22Rv1 (cell line): ENCODE measurements at regions not wholly inside any gene's neighbourhood (a gene's known extent, or its start where the extent isn't known, plus 50 kb on each side); places are given as distances from the start of the nearest gene placed in this dataset.

Experiments used
- H3K27ac ChIP-seq: fragments of 450-650 bp; 2 replicates; pipeline ENCODE4 v1.5.1; 2017
- ZFX ChIP-seq: fragments of 450-650 bp; IDR thresholded peaks from 2 replicates; pipeline ENCODE4 v1.6.1; 2017; ENCODE audit warnings: antibody characterized with exemption, borderline replicate concordance
- TF ChIP-seq, protein P1 (sequence below): fragments of 450-650 bp; IDR thresholded peaks from 2 replicates; pipeline ENCODE4 v1.5.1; 2017; ENCODE audit warnings: mild to moderate bottlenecking

DNA sequence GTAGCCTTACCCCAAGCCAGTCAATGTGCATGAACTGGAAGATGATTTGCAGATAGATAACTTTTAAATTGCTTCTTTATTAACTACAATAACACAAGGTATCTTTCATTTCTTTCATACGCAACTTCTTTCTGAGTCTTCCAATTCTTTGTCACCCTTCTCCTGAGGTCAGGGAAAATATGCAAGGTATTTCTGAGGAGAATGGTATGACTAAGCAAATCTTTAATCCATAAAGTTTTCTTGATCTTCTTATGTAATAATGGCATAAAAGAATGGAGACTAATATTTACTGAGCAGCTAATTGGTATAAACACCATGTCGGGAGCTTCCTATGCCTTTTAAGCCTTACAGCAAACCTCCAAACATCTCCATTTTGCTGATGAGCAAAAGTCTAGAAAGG, 438.9 kb downstream of the KCNJ2 start:
- TF ChIP-seq, protein P1, sequence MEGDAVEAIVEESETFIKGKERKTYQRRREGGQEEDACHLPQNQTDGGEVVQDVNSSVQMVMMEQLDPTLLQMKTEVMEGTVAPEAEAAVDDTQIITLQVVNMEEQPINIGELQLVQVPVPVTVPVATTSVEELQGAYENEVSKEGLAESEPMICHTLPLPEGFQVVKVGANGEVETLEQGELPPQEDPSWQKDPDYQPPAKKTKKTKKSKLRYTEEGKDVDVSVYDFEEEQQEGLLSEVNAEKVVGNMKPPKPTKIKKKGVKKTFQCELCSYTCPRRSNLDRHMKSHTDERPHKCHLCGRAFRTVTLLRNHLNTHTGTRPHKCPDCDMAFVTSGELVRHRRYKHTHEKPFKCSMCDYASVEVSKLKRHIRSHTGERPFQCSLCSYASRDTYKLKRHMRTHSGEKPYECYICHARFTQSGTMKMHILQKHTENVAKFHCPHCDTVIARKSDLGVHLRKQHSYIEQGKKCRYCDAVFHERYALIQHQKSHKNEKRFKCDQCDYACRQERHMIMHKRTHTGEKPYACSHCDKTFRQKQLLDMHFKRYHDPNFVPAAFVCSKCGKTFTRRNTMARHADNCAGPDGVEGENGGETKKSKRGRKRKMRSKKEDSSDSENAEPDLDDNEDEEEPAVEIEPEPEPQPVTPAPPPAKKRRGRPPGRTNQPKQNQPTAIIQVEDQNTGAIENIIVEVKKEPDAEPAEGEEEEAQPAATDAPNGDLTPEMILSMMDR: no peak
- TF ChIP-seq ZFX: no peak
- no peak overlapping the region for H3K27ac ChIP-seq

DNA sequence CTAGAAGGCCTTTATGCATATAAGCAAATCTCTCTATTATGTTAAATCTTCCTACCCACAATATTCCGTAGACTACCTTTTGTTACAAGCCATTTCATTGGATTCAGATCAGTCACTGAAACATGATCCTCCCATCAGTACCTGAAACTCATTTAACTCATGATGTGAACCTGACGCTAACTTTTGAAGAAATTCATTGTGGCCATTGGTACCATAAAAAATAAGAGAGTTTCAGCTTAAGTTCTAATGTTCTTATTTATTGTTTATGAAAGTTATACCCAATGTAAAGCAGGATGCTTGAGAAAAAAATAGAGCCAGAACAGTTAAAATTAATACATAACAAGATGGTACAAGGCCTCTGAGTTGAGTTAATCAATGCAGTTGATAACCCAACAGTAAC, 439.6 kb downstream of the KCNJ2 start:
- no peak overlapping the region for H3K27ac ChIP-seq
- no peak for TF ChIP-seq ZFX
- TF ChIP-seq, protein P1: no peak

DNA sequence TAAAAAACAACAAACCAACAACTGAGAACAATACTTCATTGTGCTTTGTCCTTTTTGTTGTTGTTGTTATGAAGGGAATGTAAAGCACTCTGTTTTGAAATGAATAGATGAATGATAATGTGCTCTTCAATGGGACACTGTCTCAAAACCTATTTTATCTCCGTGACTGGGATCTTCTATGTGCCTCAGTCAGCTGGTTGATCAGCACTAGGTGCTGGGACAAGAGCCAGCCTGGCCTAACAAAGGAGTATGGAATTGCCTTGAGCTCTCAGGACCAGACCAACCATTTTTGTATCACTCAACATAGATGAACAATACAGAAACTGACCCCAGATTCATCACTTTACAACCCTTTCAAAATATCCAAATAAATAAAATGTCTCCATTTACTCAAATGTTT, 440.2 kb downstream of the KCNJ2 start:
- TF ChIP-seq ZFX: no peak
- TF ChIP-seq, protein P1: no peak
- no peak overlapping the region for H3K27ac ChIP-seq

DNA sequence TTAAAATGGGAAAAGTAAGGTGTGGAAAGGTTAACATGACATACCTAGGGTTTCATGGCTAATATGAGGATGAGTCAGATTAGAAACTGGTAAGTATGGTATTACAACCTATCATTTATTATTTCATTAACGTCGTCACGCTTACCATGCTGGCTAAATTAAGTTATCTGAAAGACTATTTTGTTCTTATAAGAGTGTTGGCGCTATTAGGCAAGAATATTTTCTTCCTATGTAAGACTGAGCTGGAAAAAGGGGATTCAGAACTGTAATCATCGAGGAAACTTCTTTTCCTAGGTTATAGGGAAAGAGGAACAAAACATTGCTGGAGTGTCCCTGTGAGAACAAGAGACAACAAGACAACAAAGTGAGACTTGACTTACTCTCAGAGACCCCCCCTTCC, 440.8 kb downstream of the KCNJ2 start:
- no peak overlapping the region for H3K27ac ChIP-seq
- TF ChIP-seq, protein P1: no peak
- no peak for TF ChIP-seq ZFX

DNA sequence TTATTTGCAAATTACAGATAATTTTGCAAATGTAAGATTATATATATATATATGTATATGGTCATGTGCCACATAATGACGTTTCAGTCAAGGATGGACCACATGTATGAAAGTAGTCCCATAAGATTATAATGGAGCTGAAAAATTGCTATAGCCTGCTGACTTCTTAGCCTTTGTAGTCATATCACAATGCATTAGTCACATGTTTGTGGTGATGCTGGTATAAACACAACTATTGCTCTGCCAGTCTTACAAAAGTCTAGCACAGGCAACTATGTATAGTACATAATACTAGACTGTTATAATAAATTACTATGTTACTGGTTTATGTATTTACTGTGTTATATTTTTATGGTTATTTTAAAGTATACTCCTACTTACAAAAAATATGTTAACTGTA, 444.3 kb downstream of the KCNJ2 start:
- TF ChIP-seq, protein P1: no peak
- TF ChIP-seq ZFX: no peak
- no peak overlapping the region for H3K27ac ChIP-seq

DNA sequence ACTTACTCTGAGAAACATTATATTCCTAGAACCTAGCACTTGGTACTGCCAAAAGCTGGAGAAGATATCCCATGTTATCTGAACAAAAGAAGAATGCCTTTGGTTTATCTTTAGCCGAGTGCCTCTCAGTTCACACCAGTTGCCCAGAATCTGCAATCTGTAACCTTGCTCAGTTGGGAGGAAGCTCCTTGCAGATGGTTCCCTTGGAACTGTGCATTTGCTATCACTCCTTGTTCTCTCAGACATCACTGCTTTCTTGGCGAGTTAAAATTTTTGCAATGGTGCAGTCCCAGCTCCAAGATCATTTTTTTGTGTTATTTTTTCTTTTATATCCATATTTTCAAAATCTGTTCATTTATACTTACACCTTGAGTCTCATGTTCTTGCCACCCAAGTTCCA, 446.5 kb downstream of the KCNJ2 start:
- no peak overlapping the region for H3K27ac ChIP-seq
- TF ChIP-seq, protein P1: no peak
- no peak for TF ChIP-seq ZFX

DNA sequence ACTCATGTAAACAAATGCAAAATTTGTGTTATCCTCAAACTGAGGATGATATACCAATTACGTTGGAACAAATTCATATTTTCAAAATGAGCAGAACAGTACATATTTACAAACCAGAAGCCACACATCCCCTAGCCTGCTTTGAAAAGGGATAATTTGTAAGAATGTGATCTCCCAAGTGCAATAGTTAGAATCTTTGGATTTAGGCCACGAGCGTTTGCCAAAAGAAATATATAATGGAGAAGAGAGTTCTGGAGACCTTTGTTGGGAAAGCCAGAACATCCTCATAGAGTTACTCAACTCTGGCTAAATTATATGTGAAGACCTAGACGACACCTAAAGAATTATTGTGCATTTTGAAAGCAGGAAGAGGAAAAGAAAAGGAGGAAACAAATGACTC, 449.3 kb downstream of the KCNJ2 start:
- TF ChIP-seq, protein P1: no peak
- no peak for TF ChIP-seq ZFX
- H3K27ac ChIP-seq: no peak overlapping the region

DNA sequence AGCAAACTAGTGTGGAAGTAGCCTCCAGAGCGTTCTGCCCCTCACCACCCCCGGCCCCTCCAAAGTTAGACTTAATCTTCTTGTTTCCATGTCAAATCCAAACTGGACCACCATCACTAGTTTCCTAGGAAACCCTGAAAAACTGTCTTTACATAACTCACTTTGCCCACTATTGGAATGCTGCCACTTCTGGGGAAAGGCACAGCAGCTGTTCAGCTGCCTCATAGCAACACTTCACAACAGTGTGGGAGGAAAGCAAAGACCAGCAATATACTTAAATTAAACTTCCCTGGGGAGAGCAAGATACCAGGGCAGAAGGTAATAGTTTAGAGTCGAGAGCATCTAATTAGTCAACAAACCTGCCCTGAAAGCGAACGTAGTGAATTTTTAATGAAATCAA, 452.2 kb downstream of the KCNJ2 start:
- no peak for TF ChIP-seq ZFX
- TF ChIP-seq, protein P1: no peak

More for the DNA sequence above, 452.2 kb downstream of the KCNJ2 start:
- H3K27ac ChIP-seq: no peak overlapping the region
